HG03520 (cell line): ENCODE measurements at regions not wholly inside any gene's neighbourhood (a gene's known extent, or its start where the extent isn't known, plus 50 kb on each side); places are given as distances from the start of the nearest gene placed in this dataset.
"Not testable (repeated sequence)": the region's sequence is repeated elsewhere in the genome, so short reads cannot be mapped to it uniquely, and the experiment has no call there.

Source experiments
- ATAC-seq: cut with Tn5 transposase; IDR thresholded peaks from one replicate; pipeline ENCODE4 v1.9.1; 2021; ENCODE audit warnings: mild to moderate bottlenecking, moderate library complexity; ENCODE audit not compliant: unreplicated experiment

- peak; percentile 74 for ATAC-seq
These were observed 85.3 kb upstream of the ADRB2 start for GRCh38 chr5:148740966-148741742.

- not testable (repeated sequence) for ATAC-seq
These were observed 84.6 kb upstream of the ADRB2 start for GRCh38 chr5:148741766-148742165.

GRCh38 chr5:148744380-148744779 is 82.0 kb upstream of the ADRB2 start:
- not testable (repeated sequence) for ATAC-seq

GRCh38 chr5:148746826-148747535 is 79.4 kb upstream of the ADRB2 start:
- ATAC-seq, result peak; percentile 85

GRCh38 chr5:148747536-148747906 is 78.9 kb upstream of the ADRB2 start:
- no peak for ATAC-seq

- ATAC-seq, result no peak
These were observed 77.6 kb upstream of the ADRB2 start for GRCh38 chr5:148748702-148749392.

GRCh38 chr5:148750614-148751013 is 75.8 kb upstream of the ADRB2 start:
- no peak for ATAC-seq

- no peak for ATAC-seq
These were observed 75.4 kb upstream of the ADRB2 start for GRCh38 chr5:148751025-148751424.

GRCh38 chr5:148752375-148752774 is 74.0 kb upstream of the ADRB2 start:
- ATAC-seq, result not testable (repeated sequence)

- no peak for ATAC-seq
These were observed 67.3 kb upstream of the ADRB2 start for GRCh38 chr5:148759101-148759500.

GRCh38 chr5:148760945-148761638 is 65.3 kb upstream of the ADRB2 start:
- ATAC-seq, result peak; percentile 100

- no peak for ATAC-seq
These were observed 62.4 kb upstream of the ADRB2 start for GRCh38 chr5:148763996-148764395.

- no peak for ATAC-seq
These were observed 61.4 kb upstream of the ADRB2 start for GRCh38 chr5:148765061-148765460.

GRCh38 chr5:148768806-148769415 is 57.5 kb upstream of the ADRB2 start:
- no peak for ATAC-seq

GRCh38 chr5:148769941-148770340 is 56.5 kb upstream of the ADRB2 start:
- no peak for ATAC-seq

GRCh38 chr5:148774313-148774712 is 52.1 kb upstream of the ADRB2 start:
- ATAC-seq, result no peak

- no peak for ATAC-seq
These were observed 50.1 kb upstream of the ADRB2 start for GRCh38 chr5:148776261-148776660.
